Hepatocyte (in vitro differentiated cells): ENCODE measurements at regions not wholly inside any gene's neighbourhood (a gene's known extent, or its start where the extent isn't known, plus 50 kb on each side); places are given as distances from the start of the nearest gene placed in this dataset.

ENCODE experiments used
- EZH2phosphoT487 ChIP-seq: fragments of 200-600 bp; sonication (generic); IDR thresholded peaks from one replicate; pipeline ENCODE4 v1.6.1; 2018; ENCODE audit warnings: antibody characterized with exemption, mild to moderate bottlenecking, low read depth, moderate library complexity; ENCODE audit not compliant: unreplicated experiment, severe bottlenecking
- TF ChIP-seq, protein P1 (sequence below): fragments of 200-600 bp; sonication (generic); IDR thresholded peaks from 2 replicates; pipeline ENCODE4 v1.5.1; 2016; ENCODE audit warnings: antibody characterized with exemption, mild to moderate bottlenecking; ENCODE audit not compliant: poor library complexity

DNA sequence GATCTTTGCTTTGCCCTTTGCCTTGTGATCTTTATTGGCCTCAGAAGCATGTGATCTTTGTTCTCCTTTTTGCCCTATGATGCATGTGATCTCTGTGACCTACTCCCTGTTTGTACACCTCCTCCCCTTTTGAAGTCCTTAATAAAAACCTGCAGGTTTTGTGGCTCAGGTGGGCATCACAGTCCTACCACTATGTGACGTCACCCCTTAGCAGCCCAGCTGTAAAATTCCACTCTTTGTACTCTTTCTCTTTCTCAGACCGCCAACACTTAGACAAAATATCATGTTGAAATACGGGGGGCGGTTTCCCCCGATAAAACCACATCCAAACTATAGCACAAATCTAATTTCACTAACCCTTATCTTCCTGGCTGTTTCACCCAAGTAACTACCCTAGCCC is 76.7 kb upstream of the RAPGEF4 start:
- TF ChIP-seq, protein P1, sequence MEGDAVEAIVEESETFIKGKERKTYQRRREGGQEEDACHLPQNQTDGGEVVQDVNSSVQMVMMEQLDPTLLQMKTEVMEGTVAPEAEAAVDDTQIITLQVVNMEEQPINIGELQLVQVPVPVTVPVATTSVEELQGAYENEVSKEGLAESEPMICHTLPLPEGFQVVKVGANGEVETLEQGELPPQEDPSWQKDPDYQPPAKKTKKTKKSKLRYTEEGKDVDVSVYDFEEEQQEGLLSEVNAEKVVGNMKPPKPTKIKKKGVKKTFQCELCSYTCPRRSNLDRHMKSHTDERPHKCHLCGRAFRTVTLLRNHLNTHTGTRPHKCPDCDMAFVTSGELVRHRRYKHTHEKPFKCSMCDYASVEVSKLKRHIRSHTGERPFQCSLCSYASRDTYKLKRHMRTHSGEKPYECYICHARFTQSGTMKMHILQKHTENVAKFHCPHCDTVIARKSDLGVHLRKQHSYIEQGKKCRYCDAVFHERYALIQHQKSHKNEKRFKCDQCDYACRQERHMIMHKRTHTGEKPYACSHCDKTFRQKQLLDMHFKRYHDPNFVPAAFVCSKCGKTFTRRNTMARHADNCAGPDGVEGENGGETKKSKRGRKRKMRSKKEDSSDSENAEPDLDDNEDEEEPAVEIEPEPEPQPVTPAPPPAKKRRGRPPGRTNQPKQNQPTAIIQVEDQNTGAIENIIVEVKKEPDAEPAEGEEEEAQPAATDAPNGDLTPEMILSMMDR, result no peak
- TF ChIP-seq EZH2phosphoT487, result no peak
